Natural killer cell treated with Interleukin-12 subunit alpha and Interleukin-12 subunit beta and Interleukin-15 and Interleukin-18, amount 100 ng/mL, for 72 hours (primary cell): ENCODE measurements at regions not wholly inside any gene's neighbourhood (a gene's known extent, or its start where the extent isn't known, plus 50 kb on each side); places are given as distances from the start of the nearest gene placed in this dataset.
A peak's percentile ranks its signal among the peaks of the same experiment; 100 is the strongest.

Experiments used
- ATAC-seq, 2 donors: fragments of 150-1000 bp; cut with Tn5 transposase in 1 of 2; sonication (Bioruptor Pico), chemical (Tn5 transposase) in 1 of 2; 2 replicates each; pipeline ENCODE4 v1.10.0; 2021
- DNase-seq: peaks from one replicate; pipeline ENCODE4 v3.0.0; 2022; ENCODE audit warnings: low spot score
- H3K27ac Mint-ChIP-seq, 2 donors: 1 replicate in 1 of 2; 2 replicates in 1 of 2; pipeline ENCODE4 v1.8.0; 2022; ENCODE audit warnings: mixed read lengths in 2 of 2, mild to moderate bottlenecking in 1 of 2, moderate library complexity in 1 of 2
- H3K27me3 Mint-ChIP-seq, 2 donors: 1 replicate in 1 of 2; 2 replicates in 1 of 2; pipeline ENCODE4 v1.8.0; 2022; ENCODE audit warnings: mixed read lengths in 2 of 2
- H3K36me3 Mint-ChIP-seq: one replicate; pipeline ENCODE4 v1.8.0; 2022; ENCODE audit warnings: mixed read lengths
- H3K4me1 Mint-ChIP-seq, 2 donors: 1 replicate in 1 of 2; 2 replicates in 1 of 2; pipeline ENCODE4 v1.8.0; 2022; ENCODE audit warnings: low read depth in 2 of 2, mixed read lengths in 2 of 2, mild to moderate bottlenecking in 1 of 2
- H3K4me3 Mint-ChIP-seq: one replicate; pipeline ENCODE4 v1.8.0; 2022; ENCODE audit warnings: mixed read lengths
- H3K9me3 Mint-ChIP-seq: 2 replicates; pipeline ENCODE4 v1.8.0; 2022; ENCODE audit warnings: mixed read lengths

DNA sequence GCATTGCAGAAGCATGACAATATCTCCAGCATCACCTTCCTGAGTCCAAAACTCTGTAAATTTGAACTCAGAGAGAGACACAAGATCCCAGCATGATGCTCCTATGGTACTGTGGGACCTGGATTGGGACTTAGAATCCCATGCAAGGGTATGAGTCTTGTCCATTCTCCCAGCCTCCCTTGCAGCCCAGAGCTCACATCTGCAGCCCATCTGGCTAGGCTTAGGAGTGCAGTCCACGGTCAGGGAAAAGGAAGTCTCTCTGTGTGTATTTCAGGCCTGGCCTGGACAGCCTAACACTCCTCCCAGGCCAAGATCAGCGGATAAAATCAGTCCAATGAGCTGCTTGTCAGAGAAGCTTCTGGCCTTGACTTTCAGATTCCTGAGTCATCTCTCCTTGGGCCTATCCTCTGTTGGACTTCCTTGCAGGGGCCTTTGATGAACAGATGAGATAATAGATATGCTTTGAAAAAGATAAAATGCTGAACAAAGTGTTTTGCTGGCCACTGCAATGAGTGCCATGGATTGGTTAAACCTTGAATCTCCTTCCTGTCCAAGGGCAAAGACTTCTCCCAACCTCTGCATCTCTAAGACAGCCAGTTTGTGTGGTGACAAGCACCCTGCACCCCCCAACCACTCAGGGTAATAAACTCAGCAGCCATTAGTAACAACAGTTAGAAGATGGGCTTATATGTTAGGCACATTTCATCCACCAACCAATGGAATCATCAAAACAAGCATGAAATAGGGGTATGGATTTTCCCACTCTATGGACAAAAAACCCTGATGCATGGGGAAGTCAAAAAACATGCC lies 412.8 kb upstream of the TBX3 start:
- peaks cover 19% of the 10 kb centered on the region for H3K9me3 Mint-ChIP-seq
- DNase-seq: no peak
- H3K4me1 Mint-ChIP-seq: no peaks in the 10 kb centered on the region
- H3K27me3 Mint-ChIP-seq: no peaks in the 10 kb centered on the region
- H3K27ac Mint-ChIP-seq: no peak overlapping the region
- no peak for ATAC-seq
- no peaks in the 10 kb centered on the region for H3K36me3 Mint-ChIP-seq
- H3K4me3 Mint-ChIP-seq: no peak overlapping the region

DNA sequence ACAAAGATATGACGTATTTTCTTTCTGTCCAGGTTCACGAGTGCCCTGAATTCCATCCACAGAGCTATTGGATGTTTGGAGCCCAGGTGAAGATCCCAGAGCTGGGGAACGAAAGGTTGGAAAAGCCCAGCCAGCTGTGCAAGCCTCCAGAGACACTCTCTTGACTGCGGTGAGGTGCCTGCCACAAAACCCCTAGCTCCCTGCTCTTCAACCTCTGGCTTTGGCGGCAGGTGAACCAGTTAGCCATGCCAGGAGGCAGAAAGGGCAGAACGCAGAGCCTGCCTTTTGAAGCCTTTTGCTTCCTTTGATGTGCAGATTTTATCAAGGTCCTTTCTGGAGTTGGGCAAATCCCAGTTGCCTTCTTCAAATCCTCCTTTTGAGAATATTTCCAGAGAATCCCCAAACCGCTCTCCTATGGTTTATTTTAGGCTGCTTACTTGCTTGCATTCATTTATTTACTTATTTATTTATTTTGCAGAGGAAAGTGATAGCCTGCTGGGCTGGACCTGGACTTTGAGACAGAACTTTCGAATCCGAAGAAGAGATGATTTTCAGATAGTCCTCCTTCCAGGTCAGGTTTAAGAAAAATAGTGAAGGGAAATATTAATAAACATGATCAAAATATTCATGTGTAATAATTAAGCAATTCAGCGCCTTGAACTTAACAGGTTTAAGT lies 411.2 kb upstream of the TBX3 start:
- no peak for DNase-seq
- Mint-ChIP-seq H3K27me3 (no peaks in the 10 kb centered on the region), H3K4me1 (no peaks in the 10 kb centered on the region), H3K27ac (no peak overlapping the region), H3K36me3 (no peaks in the 10 kb centered on the region), H3K4me3 (no peak overlapping the region), H3K9me3 (peaks cover 21% of the 10 kb centered on the region)
- no peak for ATAC-seq

DNA sequence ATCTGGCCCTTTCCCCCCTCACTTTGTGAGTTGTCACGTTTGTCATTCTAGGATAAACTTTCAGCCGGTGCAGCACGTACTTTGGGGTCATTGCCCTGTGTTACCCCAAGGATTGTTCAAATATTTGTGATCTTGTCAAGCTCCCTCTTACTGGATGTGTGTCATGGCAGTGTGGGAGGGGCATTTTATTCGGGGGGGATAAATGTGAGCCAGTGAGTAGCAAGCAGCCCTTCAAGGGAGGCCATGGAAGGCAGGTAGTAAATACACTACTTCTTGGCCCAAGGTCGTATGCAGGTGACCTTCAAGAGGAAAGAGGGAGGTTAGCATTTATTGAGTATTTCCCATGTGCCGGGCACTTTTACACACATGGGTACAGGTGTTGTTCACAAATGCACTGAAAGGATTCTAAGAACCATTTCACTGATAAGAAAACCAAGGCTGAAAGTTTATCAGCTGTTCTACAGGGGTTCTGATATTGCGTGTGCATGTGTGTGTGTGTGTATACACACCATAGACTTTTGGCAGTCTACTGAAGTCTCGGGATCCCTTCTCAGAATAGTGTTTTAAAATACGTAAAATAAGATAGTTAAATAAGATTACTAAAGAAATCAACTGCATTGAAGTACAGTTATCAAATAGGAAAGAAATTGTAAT lies 410.3 kb upstream of the TBX3 start:
- ATAC-seq (no peak), DNase-seq (no peak)
- Mint-ChIP-seq H3K4me1 (no peaks in the 10 kb centered on the region), H3K36me3 (no peaks in the 10 kb centered on the region), H3K9me3 (peaks cover 21% of the 10 kb centered on the region), H3K27me3 (no peaks in the 10 kb centered on the region), H3K27ac (no peak overlapping the region), H3K4me3 (no peak overlapping the region)

DNA sequence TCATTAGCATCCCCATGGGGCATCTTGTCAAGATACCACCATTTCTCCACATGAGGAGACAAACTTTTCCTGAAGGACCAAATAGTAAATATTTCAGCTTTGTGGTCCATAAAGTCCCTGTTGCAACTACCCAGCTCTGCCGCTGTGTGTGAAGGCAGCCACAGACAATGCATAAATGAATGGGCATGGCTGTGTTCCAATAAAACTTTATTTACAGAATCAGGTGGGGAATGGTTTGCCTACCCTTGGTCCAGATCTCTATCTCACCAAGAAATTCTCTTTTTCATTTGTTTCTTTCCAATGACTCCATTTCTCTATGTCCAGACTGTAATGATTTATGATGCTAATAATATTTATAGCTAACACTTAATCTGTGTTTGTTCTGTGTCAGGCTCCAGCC lies 409.3 kb upstream of the TBX3 start:
- ATAC-seq: no peak
- H3K27ac Mint-ChIP-seq: no peak overlapping the region
- DNase-seq: no peak
- no peaks in the 10 kb centered on the region for H3K4me1 Mint-ChIP-seq
- peaks cover 21% of the 10 kb centered on the region for H3K9me3 Mint-ChIP-seq
- H3K36me3 Mint-ChIP-seq: no peaks in the 10 kb centered on the region
- H3K4me3 Mint-ChIP-seq: no peak overlapping the region
- no peaks in the 10 kb centered on the region for H3K27me3 Mint-ChIP-seq

DNA sequence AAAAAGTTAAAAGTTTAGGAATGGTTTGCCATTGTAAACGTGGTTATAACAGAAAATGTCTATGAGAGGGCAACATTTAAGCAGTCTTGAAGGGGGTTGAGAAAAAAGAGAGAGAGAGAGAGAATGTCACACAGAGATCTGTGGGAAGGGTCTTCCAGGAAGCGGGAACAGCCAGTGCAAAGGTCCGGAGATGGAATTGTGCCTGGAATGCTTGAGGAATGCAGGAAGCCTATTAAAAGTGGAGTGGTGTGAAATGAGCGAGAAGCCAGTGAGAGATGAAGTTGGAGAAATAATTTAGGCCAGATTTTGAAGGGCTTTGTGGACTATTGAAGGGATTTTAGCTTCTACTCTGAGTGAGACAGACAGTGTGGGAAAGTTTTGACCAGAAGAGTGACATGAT lies 406.8 kb upstream of the TBX3 start:
- DNase-seq (no peak), ATAC-seq (no peak)
- Mint-ChIP-seq H3K36me3 (no peaks in the 10 kb centered on the region), H3K4me3 (no peak overlapping the region), H3K27ac (no peak overlapping the region), H3K4me1 (no peaks in the 10 kb centered on the region), H3K27me3 (no peaks in the 10 kb centered on the region), H3K9me3 (peaks cover 12% of the 10 kb centered on the region)

DNA sequence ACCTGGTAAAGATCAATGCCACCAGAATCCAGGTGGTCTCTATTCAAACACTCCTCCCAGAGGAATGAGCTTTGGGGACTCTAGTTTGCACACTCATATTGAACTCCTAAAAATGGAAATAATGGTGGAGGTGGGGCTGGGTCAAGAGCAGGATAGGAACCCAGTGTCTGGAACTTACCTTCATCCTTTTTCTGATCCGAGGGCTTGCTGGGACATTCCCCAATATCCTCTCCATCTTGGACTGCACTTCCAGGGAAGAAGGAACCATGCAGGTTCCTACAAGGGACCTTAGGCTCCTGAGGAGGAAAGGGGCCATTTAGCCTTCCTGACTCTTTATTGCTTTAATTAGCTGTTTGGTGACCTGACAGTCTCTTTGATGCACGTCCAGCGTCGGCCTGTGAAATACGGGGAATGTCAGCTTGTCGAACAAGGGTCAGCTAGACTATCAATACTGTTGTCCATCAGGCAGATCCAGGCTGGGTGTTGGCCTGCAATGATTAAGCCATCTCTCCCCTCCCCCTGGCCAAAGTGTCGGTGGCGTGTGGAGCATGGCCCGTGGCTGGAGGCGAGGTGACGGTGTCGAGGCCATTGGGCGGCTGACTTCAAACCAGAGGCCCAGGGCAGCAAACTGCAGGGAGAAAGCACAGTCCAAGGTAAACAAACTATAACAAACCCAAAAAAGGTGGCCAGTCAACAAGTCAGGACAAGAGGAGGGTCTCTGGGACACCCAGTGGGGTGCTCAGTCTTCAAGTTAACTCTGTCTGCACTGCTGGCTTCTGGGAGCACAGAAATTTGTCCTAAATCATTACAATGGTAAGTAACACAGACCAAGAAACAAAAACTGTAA lies 405.2 kb upstream of the TBX3 start:
- Mint-ChIP-seq H3K4me1 (no peaks in the 10 kb centered on the region), H3K9me3 (peaks cover 12% of the 10 kb centered on the region), H3K27ac (no peak overlapping the region)

DNA sequence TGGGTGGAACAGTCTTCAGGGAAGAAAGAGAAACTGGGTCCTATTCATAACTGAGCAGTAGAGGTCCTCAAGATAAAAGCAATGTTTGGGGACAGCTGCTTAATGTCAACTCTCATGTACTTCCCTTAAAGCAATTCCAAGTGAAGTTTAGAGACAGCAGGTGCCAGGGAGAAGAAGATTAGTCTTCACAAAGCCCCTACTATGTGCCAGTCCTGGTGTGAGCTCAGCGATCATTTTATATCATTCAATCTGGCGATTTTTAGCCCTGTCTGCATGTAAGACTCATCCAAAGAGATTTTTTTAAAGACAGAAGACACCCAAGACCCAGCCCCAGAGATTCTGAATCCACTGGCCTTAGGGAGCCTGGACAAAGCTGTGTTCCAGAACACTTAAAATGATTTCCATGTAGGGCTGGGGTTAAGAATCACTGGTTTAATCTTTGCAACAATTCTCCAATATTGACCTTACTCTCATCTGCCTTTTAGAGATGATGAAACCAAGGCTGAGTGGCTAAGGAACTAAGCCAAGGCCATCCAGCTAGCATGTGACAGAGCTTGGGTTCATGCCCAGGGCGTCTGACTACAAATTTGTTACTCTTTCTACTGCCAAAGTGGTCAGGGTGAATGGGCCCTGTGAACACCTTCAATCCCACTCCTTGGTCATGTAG lies 404.5 kb upstream of the TBX3 start:
- Mint-ChIP-seq H3K4me3 (no peak overlapping the region), H3K27ac (no peak overlapping the region), H3K27me3 (no peaks in the 10 kb centered on the region), H3K4me1 (no peaks in the 10 kb centered on the region), H3K36me3 (no peaks in the 10 kb centered on the region), H3K9me3 (peaks cover 12% of the 10 kb centered on the region)
- DNase-seq (no peak), ATAC-seq (no peak)

More for the DNA sequence above, 405.2 kb upstream of the TBX3 start:
- no peak for DNase-seq
- Mint-ChIP-seq H3K4me3 (no peak overlapping the region), H3K36me3 (no peaks in the 10 kb centered on the region), H3K27me3 (no peaks in the 10 kb centered on the region)
- ATAC-seq: no peak

DNA sequence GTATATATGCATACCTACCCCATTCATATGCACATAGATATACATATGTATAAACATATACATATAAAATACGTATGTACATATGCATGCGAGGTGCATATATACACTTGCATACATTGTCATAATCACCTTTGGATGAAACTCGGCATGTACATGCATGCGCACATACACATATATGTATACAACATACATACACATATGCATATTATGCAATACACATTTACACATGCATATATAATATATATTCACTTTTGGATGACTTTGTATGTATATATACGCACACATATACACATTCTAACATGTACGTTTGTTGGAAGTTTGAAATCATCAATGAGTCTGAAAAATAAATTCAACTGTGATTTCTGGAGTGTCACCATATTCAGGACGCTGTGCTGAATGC lies 401.6 kb upstream of the TBX3 start:
- DNase-seq (no peak), ATAC-seq (no peak)
- H3K36me3 Mint-ChIP-seq: no peaks in the 10 kb centered on the region
- no peak overlapping the region for H3K4me3 Mint-ChIP-seq
- no peaks in the 10 kb centered on the region for H3K27me3 Mint-ChIP-seq
- no peak overlapping the region for H3K27ac Mint-ChIP-seq
- no peaks in the 10 kb centered on the region for H3K4me1 Mint-ChIP-seq
- peaks cover under 1% of the 10 kb centered on the region for H3K9me3 Mint-ChIP-seq

DNA sequence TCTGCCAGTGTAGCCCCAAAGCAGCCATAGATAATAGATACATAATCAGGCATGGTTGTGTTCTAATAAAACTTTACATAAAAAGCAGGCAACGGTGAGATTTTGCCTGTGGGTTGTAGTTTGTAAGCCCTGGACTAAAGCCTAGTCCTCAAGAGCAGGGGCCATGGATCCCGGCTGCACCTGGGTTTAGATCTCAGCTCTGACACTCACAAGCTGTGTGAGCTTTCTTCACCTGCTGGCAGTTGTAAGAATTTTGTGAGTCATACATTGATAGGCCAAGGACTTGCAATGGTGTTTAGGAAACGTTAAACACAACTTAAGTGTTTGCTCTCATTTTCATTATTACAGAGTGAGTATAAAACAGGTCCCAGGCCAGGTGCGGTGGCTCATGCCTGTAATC lies 395.8 kb upstream of the TBX3 start:
- Mint-ChIP-seq H3K27ac (no peak overlapping the region), H3K4me1 (no peaks in the 10 kb centered on the region), H3K27me3 (no peaks in the 10 kb centered on the region), H3K4me3 (no peak overlapping the region), H3K36me3 (no peaks in the 10 kb centered on the region), H3K9me3 (peaks cover 7% of the 10 kb centered on the region)
- no peak for DNase-seq
- no peak for ATAC-seq

DNA sequence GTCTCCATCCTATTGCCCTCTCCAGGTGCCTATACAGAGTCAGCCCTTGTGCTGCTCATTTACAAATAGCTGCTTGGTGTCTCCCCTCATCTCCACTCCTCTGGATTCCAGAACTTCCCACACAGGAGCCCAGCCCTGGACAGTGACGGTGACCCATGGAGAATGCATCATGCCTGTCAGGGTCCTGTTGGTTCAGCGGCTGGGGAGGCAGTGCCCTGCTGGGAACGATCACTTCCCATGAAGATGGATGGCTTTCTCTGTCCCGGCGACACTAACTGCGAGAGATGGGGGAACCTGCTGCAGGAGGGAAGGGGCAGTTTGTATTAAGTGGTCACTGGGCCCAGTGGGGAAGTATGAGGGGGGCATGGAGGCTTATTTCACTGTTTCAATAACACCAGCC lies 395.0 kb upstream of the TBX3 start:
- Mint-ChIP-seq H3K9me3 (peaks cover 7% of the 10 kb centered on the region), H3K27me3 (no peaks in the 10 kb centered on the region), H3K27ac (no peak overlapping the region), H3K4me1 (no peaks in the 10 kb centered on the region), H3K4me3 (no peak overlapping the region), H3K36me3 (no peaks in the 10 kb centered on the region)
- DNase-seq (no peak), ATAC-seq (peak in 1 of 2 donors; percentile 55)

DNA sequence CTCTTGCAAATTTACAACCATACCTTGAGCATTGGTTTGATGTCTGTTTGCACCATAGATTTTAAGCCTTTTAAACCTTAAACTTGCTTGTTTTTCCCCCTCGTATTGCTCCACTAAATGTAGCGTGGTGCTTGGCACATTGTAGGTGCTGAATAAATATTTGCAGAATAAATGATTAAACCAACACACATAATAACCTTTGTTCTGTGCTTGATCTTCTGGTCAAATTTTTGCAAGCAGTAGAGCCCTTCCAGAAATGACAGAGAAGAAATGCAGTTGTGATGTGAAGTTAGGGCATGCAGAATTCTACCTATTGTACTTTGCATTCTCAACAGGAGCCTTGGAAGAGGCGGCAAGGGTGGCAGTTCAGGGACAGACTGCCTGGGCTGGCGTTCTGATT lies 394.4 kb upstream of the TBX3 start:
- no peak overlapping the region for H3K4me3 Mint-ChIP-seq
- no peaks in the 10 kb centered on the region for H3K4me1 Mint-ChIP-seq
- peaks cover 11% of the 10 kb centered on the region for H3K9me3 Mint-ChIP-seq
- DNase-seq (no peak), ATAC-seq (no peak)
- H3K27ac Mint-ChIP-seq: no peak overlapping the region
- no peaks in the 10 kb centered on the region for H3K27me3 Mint-ChIP-seq
- H3K36me3 Mint-ChIP-seq: no peaks in the 10 kb centered on the region

DNA sequence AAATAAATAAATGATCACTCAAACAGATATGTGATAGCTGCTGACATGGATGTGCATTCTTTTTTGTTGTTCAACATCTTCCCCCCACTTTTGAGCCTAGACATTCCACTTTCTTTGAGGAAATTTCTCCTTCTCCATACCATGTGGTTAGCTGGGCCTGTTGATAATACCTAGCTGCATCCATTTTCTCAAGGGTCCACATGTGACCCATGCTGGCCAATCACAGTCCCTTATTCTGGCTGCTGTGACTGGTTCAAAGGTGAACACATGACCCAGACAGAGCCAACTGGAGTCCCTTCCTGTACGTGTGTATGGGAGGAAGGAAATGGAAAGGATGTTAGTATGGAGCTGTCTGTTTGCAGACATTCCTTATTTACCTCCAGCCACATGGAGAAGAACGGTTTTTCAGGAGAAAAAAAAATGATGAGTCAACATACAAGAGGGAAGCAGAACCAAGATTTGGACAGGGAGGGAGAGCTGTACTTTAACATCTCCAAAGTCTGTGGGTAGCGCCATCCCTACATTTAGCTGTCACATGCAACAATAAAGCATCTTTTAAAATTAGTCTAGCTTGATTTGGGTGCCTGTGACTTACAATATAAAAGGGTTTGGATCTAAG lies 391.7 kb upstream of the TBX3 start:
- ATAC-seq (no peak), DNase-seq (no peak)
- Mint-ChIP-seq H3K27me3 (no peaks in the 10 kb centered on the region), H3K4me3 (no peak overlapping the region), H3K9me3 (peaks cover 13% of the 10 kb centered on the region), H3K27ac (no peak overlapping the region), H3K4me1 (no peaks in the 10 kb centered on the region), H3K36me3 (no peaks in the 10 kb centered on the region)

DNA sequence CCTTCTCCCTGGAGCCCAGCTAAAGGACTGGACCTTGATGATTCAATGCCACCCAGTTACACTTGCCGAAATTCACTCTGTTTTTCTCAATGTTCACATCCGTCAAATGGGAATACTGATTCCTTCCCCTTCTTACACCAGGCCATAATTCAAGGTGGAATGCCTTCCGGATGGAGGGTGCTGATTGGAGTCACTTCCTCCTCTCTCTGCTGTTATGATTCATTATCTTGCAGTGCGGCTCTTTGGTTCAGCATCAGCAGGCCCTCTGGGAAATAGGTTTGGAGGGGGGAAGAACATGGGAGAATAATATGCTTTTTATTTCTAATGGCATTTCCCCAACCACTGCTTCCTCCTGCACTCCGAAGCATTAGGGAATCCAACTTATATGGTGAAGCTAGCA lies 390.6 kb upstream of the TBX3 start:
- peaks cover 17% of the 10 kb centered on the region for H3K9me3 Mint-ChIP-seq
- H3K36me3 Mint-ChIP-seq: peaks cover 5% of the 10 kb centered on the region
- no peaks in the 10 kb centered on the region for H3K4me1 Mint-ChIP-seq
- no peak overlapping the region for H3K27ac Mint-ChIP-seq
- H3K27me3 Mint-ChIP-seq: peaks cover 0 to 8% of the 10 kb centered on the region in 2 donors
- DNase-seq (no peak), ATAC-seq (no peak)
- H3K4me3 Mint-ChIP-seq: no peak overlapping the region
